Lower lobe of right lung (tissue), 2 donors: ENCODE measurements at regions not wholly inside any gene's neighbourhood (a gene's known extent, or its start where the extent isn't known, plus 50 kb on each side); places are given as distances from the start of the nearest gene placed in this dataset.

Experiments used
- ATAC-seq, 2 donors: fragments of 200-7000 bp; cut with Tn5 transposase; one replicate each; pipeline ENCODE4 v1.9.1; 2020 to 2022; ENCODE audit warnings: mild to moderate bottlenecking in 2 of 2, moderate library complexity in 2 of 2
- DNase-seq: peaks from one replicate; pipeline ENCODE4 v3.0.0-alpha.2; 2020
- H3K27ac ChIP-seq: fragments of 200-600 bp; one replicate; pipeline ENCODE4 v1.8.0; 2022
- H3K27me3 ChIP-seq: fragments of 200-600 bp; one replicate; pipeline ENCODE4 v1.8.0; 2022; ENCODE audit warnings: low read depth
- H3K36me3 ChIP-seq: fragments of 200-600 bp; one replicate; pipeline ENCODE4 v1.8.0; 2022; ENCODE audit warnings: mild to moderate bottlenecking
- H3K4me1 ChIP-seq: fragments of 200-600 bp; one replicate; pipeline ENCODE4 v1.8.0; 2022
- H3K4me3 ChIP-seq: fragments of 200-600 bp; one replicate; pipeline ENCODE4 v1.8.0; 2022; ENCODE audit warnings: mild to moderate bottlenecking
- H3K9me3 ChIP-seq: fragments of 200-600 bp; one replicate; pipeline ENCODE4 v1.8.0; 2022
- intact Hi-C: fragments of 100-400 bp; cut with DNase I; formaldehyde crosslinking; loops from one replicate; pipeline ENCODE4 v1.11.0; 2022
- TF ChIP-seq, protein P1 (sequence below): fragments of 200-600 bp; IDR thresholded peaks from one replicate; pipeline ENCODE4 v1.8.0; 2022; ENCODE audit warnings: antibody characterized with exemption, mild to moderate bottlenecking
- donor health status: DM: no; HTN: yes; CAD: no; lungs with severe emphysema.

DNA sequence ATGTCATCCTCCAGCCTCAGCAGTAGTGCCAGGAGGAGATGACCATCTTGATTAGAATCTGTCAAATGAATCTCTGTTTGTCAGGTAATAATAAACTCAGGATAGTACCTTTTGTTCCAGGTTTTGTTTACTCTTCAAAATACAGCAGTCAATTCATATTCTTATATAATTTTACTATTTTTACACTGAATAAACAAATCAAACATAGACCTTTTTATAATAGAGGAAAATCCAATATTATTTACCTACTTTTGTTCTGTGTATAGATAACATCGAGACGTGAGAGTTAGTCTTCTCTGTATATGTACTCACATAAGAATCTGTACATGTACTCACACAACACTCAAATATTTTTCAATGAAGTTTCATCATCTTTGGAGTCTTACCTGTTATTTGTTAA lies 365.4 kb upstream of the EPHA5 start:
- Histone ChIP-seq H3K27ac (no peak overlapping the region), H3K36me3 (no peaks in the 10 kb centered on the region), H3K4me3 (no peak overlapping the region), H3K9me3 (no peaks in the 10 kb centered on the region), H3K27me3 (no peaks in the 10 kb centered on the region), H3K4me1 (no peaks in the 10 kb centered on the region)
- no peak for ATAC-seq
- TF ChIP-seq, protein P1, sequence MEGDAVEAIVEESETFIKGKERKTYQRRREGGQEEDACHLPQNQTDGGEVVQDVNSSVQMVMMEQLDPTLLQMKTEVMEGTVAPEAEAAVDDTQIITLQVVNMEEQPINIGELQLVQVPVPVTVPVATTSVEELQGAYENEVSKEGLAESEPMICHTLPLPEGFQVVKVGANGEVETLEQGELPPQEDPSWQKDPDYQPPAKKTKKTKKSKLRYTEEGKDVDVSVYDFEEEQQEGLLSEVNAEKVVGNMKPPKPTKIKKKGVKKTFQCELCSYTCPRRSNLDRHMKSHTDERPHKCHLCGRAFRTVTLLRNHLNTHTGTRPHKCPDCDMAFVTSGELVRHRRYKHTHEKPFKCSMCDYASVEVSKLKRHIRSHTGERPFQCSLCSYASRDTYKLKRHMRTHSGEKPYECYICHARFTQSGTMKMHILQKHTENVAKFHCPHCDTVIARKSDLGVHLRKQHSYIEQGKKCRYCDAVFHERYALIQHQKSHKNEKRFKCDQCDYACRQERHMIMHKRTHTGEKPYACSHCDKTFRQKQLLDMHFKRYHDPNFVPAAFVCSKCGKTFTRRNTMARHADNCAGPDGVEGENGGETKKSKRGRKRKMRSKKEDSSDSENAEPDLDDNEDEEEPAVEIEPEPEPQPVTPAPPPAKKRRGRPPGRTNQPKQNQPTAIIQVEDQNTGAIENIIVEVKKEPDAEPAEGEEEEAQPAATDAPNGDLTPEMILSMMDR, result no peak
- no peak for DNase-seq
- intact Hi-C loops, result no loop called here

GRCh38 chr4:66034671-66035070 lies 364.4 kb upstream of the EPHA5 start:
- Histone ChIP-seq H3K9me3 (no peaks in the 10 kb centered on the region), H3K4me1 (no peaks in the 10 kb centered on the region), H3K36me3 (no peaks in the 10 kb centered on the region), H3K27me3 (no peaks in the 10 kb centered on the region), H3K27ac (no peak overlapping the region), H3K4me3 (no peak overlapping the region)
- no peak for DNase-seq
- no peak for ATAC-seq
- intact Hi-C loops, result no loop called here
- TF ChIP-seq, protein P1, result no peak

DNA sequence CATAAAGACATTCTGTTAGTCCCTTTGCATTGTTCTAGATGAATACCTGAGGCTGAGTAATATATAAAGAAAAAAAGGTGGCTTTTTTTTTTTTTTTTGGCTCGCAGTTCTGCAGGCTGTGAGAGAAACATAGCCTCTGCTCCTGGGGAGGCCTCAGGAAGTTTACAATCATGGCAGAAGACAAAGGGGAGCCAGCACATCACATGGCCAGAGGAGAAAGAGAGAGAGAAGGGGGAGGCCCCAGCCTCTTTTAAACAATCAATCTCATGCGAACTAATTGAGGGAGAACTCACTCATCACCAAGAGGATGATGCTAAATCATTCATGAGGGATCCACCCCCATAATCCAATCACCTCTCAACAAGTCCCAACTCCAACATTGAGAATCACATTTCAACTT lies 364.0 kb upstream of the EPHA5 start:
- intact Hi-C loops, result no loop called here
- no peak for DNase-seq
- Histone ChIP-seq H3K9me3 (no peaks in the 10 kb centered on the region), H3K27me3 (no peaks in the 10 kb centered on the region), H3K4me1 (no peaks in the 10 kb centered on the region), H3K4me3 (no peak overlapping the region), H3K36me3 (no peaks in the 10 kb centered on the region), H3K27ac (no peak overlapping the region)
- TF ChIP-seq, protein P1, result no peak
- ATAC-seq, result no peak

DNA sequence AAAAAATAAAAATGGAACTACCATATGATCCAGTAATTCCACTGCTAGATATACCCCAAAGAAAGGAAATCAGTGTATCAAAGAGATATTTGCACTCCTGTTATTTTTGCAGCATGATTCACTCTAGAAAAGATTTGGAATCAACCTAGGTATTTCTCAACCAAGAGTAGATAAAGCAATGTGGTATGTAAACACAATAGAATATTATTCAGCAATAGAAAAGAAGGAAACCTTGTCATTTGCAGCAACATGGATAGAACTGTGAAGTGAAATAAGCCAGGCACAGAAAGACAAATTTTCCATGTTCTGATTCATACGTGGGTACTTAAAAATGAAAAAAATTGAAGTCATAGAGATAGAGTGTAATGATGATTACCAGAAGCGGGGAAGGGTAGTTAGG lies 362.3 kb upstream of the EPHA5 start:
- Histone ChIP-seq H3K36me3 (no peaks in the 10 kb centered on the region), H3K9me3 (no peaks in the 10 kb centered on the region), H3K4me3 (no peak overlapping the region), H3K27me3 (no peaks in the 10 kb centered on the region), H3K27ac (no peak overlapping the region), H3K4me1 (no peaks in the 10 kb centered on the region)
- no peak for ATAC-seq
- DNase-seq, result no peak
- intact Hi-C loops, result no loop called here
- TF ChIP-seq, protein P1, result no peak

DNA sequence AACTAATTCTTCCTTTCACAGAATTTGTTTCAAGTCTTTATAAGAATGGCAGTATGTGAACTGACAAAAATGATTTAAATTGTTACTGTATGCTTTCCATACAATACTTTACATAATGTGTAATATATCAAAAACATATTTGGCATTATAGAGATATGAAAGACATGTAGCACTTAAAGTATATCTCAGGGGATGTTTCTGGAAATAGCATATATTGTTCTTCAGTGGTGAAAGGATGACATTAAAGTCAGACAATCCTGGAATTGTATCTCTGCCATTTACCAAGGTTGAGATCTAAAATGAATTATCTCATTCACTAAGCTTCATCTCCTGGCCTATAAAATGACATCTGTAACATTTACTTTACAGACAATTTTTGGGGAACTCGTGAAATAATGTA lies 358.4 kb upstream of the EPHA5 start:
- no peak for ATAC-seq
- H3K9me3 ChIP-seq, result no peaks in the 10 kb centered on the region
- intact Hi-C loops, result no loop called here

More for the DNA sequence above, 358.4 kb upstream of the EPHA5 start:
- Histone ChIP-seq H3K27me3 (no peaks in the 10 kb centered on the region), H3K36me3 (no peaks in the 10 kb centered on the region), H3K4me1 (no peaks in the 10 kb centered on the region), H3K4me3 (no peak overlapping the region), H3K27ac (no peak overlapping the region)
- no peak for DNase-seq
- TF ChIP-seq, protein P1, result no peak
